Skeletal muscle tissue (tissue), 3 donors: ENCODE measurements at regions not wholly inside any gene's neighbourhood (a gene's known extent, or its start where the extent isn't known, plus 50 kb on each side); places are given as distances from the start of the nearest gene placed in this dataset.
"Not testable (repeated sequence)": the region's sequence is repeated elsewhere in the genome, so short reads cannot be mapped to it uniquely, and the experiment has no call there.

Experiments used
- H3K27ac ChIP-seq: one replicate; pipeline ENCODE4 v1.7.0; 2013; ENCODE audit warnings: mild to moderate bottlenecking, low read depth, low read length, inconsistent platforms
- H3K27me3 ChIP-seq, 3 donors: one replicate each; pipeline ENCODE4 v1.7.0; 2013; ENCODE audit warnings: low read length in 3 of 3; ENCODE audit not compliant: control insufficient read depth in 3 of 3, insufficient read depth in 3 of 3
- H3K36me3 ChIP-seq, 3 donors: one replicate each; pipeline ENCODE4 v1.7.0; 2013; ENCODE audit warnings: low read length in 3 of 3; ENCODE audit not compliant: control insufficient read depth in 3 of 3, insufficient read depth in 3 of 3
- H3K4me1 ChIP-seq, 3 donors: one replicate each; pipeline ENCODE4 v1.7.0; 2013; ENCODE audit warnings: low read length in 3 of 3, mild to moderate bottlenecking in 3 of 3; ENCODE audit not compliant: control insufficient read depth in 3 of 3, insufficient read depth in 3 of 3
- H3K4me3 ChIP-seq, 3 donors: one replicate each; pipeline ENCODE4 v1.7.0; 2013; ENCODE audit warnings: low read length in 3 of 3
- H3K9ac ChIP-seq, 3 donors: one replicate each; pipeline ENCODE4 v1.7.0; 2013; ENCODE audit warnings: low read length in 3 of 3, mild to moderate bottlenecking in 3 of 3, moderate library complexity in 2 of 3, low read depth in 1 of 3
- H3K9me3 ChIP-seq, 3 donors: one replicate each; pipeline ENCODE4 v1.7.0; 2013; ENCODE audit warnings: low read length in 3 of 3; ENCODE audit not compliant: control insufficient read depth in 3 of 3
- donor health status: Osteomylitis.

GRCh38 chr2:87574193-87575119, 173.4 kb upstream of the PLGLB2 start:
- not testable (repeated sequence) for H3K27ac ChIP-seq, H3K4me1 ChIP-seq, H3K9me3 ChIP-seq, H3K4me3 ChIP-seq, H3K9ac ChIP-seq, H3K27me3 ChIP-seq, H3K36me3 ChIP-seq

- not testable (repeated sequence) for H3K4me3 ChIP-seq, H3K36me3 ChIP-seq, H3K9ac ChIP-seq, H3K4me1 ChIP-seq, H3K27ac ChIP-seq, H3K9me3 ChIP-seq, H3K27me3 ChIP-seq
Measured at GRCh38 chr2:87575138-87575537, 172.7 kb upstream of the PLGLB2 start.

GRCh38 chr2:87577358-87577757, 170.5 kb upstream of the PLGLB2 start:
- not testable (repeated sequence) for H3K27ac ChIP-seq, H3K4me3 ChIP-seq, H3K27me3 ChIP-seq, H3K36me3 ChIP-seq, H3K4me1 ChIP-seq, H3K9ac ChIP-seq, H3K9me3 ChIP-seq

- H3K27me3 ChIP-seq, H3K4me1 ChIP-seq, H3K9ac ChIP-seq, H3K4me3 ChIP-seq, H3K36me3 ChIP-seq, H3K9me3 ChIP-seq, H3K27ac ChIP-seq: not testable (repeated sequence)
Measured at GRCh38 chr2:87582152-87582551, 165.7 kb upstream of the PLGLB2 start.

- not testable (repeated sequence) for H3K27me3 ChIP-seq, H3K9ac ChIP-seq, H3K36me3 ChIP-seq, H3K9me3 ChIP-seq, H3K4me1 ChIP-seq, H3K27ac ChIP-seq, H3K4me3 ChIP-seq
Measured at GRCh38 chr2:87582579-87582978, 165.3 kb upstream of the PLGLB2 start.

- H3K27ac ChIP-seq, H3K27me3 ChIP-seq, H3K4me1 ChIP-seq, H3K9me3 ChIP-seq, H3K36me3 ChIP-seq, H3K4me3 ChIP-seq, H3K9ac ChIP-seq: not testable (repeated sequence)
Measured at GRCh38 chr2:87583370-87583769, 164.5 kb upstream of the PLGLB2 start.

GRCh38 chr2:87583803-87584202, 164.1 kb upstream of the PLGLB2 start:
- H3K4me3 ChIP-seq, H3K9ac ChIP-seq, H3K27ac ChIP-seq: not testable (repeated sequence)

GRCh38 chr2:87584268-87584906, 163.5 kb upstream of the PLGLB2 start:
- not testable (repeated sequence) for H3K4me1 ChIP-seq, H3K4me3 ChIP-seq, H3K27ac ChIP-seq

More at GRCh38 chr2:87583803-87584202, 164.1 kb upstream of the PLGLB2 start:
- H3K36me3 ChIP-seq, H3K27me3 ChIP-seq, H3K4me1 ChIP-seq, H3K9me3 ChIP-seq: not testable (repeated sequence)

GRCh38 chr2:87587934-87588333, 160.0 kb upstream of the PLGLB2 start:
- not testable (repeated sequence) for H3K36me3 ChIP-seq, H3K4me1 ChIP-seq, H3K9ac ChIP-seq, H3K4me3 ChIP-seq, H3K27ac ChIP-seq, H3K9me3 ChIP-seq, H3K27me3 ChIP-seq

More at GRCh38 chr2:87584268-87584906, 163.5 kb upstream of the PLGLB2 start:
- not testable (repeated sequence) for H3K27me3 ChIP-seq, H3K9ac ChIP-seq, H3K36me3 ChIP-seq, H3K9me3 ChIP-seq

- not testable (repeated sequence) for H3K36me3 ChIP-seq, H3K4me3 ChIP-seq, H3K9me3 ChIP-seq, H3K9ac ChIP-seq, H3K27me3 ChIP-seq, H3K27ac ChIP-seq
- peaks cover 0 to 11% (median 11%) of the 10 kb centered on the region in 3 donors for H3K4me1 ChIP-seq
Measured at GRCh38 chr2:87592974-87593373, 154.9 kb upstream of the PLGLB2 start.
